AG09309 (cell line): ENCODE measurements at regions not wholly inside any gene's neighbourhood (a gene's known extent, or its start where the extent isn't known, plus 50 kb on each side); places are given as distances from the start of the nearest gene placed in this dataset.
"Not testable (repeated sequence)": the region's sequence is repeated elsewhere in the genome, so short reads cannot be mapped to it uniquely, and the experiment has no call there.

Experiments used
- DNase-seq: peaks from one replicate; pipeline ENCODE4 v3.0.0-alpha.2; 2010; ENCODE audit warnings: low read depth
- H3K4me3 ChIP-seq: 2 replicates; pipeline ENCODE4 v1.5.1; 2011; ENCODE audit warnings: mild to moderate bottlenecking, low read depth, low read length, moderate library complexity; ENCODE audit not compliant: control insufficient read depth
- CTCF ChIP-seq: IDR thresholded peaks from 2 replicates; pipeline ENCODE4 v1.5.1; 2011; ENCODE audit warnings: mild to moderate bottlenecking, low read depth, low read length, inconsistent platforms; ENCODE audit not compliant: insufficient read depth, control insufficient read depth; ENCODE audit errors: missing control alignments

- no peak overlapping the region for H3K4me3 ChIP-seq
- no peak for DNase-seq
- TF ChIP-seq CTCF: no peak
Measured at GRCh38 chr3:30318110-30318509, 288.3 kb upstream of the TGFBR2 start.

GRCh38 chr3:30319713-30320112, 286.7 kb upstream of the TGFBR2 start:
- no peak for DNase-seq
- H3K4me3 ChIP-seq: no peak overlapping the region
- peak; percentile 38 for TF ChIP-seq CTCF

- no peak for TF ChIP-seq CTCF
- no peak overlapping the region for H3K4me3 ChIP-seq
- no peak for DNase-seq
Measured at GRCh38 chr3:30320392-30320791, 286.0 kb upstream of the TGFBR2 start.

DNA sequence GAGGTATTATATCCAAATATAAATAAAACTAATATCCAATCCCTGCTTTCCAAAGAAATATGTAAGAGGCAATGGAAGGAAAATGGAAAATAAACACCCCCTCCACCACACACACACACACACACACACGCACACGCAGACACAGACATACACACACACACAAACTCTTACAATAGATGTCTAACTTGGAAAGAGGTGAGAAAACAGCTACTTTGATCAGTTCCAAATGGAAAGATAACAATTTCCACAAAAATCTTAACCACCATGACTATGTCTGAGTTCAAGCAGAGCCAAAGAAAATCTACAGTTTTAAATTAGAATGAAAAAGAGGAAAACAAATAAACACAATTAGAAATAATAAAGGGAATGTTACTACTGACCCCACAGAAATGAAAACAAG, 285.3 kb upstream of the TGFBR2 start:
- TF ChIP-seq CTCF: no peak
- no peak overlapping the region for H3K4me3 ChIP-seq
- DNase-seq: no peak

DNA sequence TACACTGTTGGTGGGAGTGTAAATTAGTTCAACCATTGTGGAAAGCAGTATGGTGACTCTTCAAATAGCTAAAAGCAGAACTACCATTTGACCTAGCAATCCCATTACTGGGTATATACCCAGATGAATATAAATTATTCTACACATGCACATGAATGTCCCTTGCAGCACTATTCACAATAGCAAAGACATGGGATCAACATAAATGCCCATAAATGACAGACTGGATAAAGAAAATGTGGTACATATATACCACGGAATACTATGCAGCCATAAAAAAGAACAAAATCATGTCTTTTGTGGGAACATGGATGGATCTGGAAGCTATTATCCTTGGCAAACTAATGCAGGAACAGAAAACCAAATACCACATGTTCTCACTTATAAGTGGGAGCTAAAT, 282.8 kb upstream of the TGFBR2 start:
- not testable (repeated sequence) for H3K4me3 ChIP-seq, DNase-seq

DNA sequence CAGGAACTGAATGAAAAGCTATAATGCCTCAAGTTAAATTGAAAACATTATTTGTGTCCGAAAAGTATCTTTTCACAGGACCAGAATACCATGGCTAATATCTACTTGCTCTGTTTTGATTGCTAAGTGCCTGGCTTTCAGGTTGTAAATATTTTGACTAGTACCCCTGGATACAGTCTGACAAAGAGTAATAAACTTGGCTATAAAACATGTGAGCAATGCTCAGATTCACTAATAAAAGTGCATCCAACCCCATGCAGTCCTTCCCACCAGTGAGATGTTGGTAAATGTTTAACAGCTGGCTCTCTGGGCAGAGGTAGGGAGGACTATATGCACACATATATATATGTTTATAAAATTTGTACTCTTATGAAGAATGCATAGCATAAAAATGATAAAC, 281.8 kb upstream of the TGFBR2 start:
- peak; percentile 78 for DNase-seq
- H3K4me3 ChIP-seq: no peak overlapping the region
- no peak for TF ChIP-seq CTCF

DNA sequence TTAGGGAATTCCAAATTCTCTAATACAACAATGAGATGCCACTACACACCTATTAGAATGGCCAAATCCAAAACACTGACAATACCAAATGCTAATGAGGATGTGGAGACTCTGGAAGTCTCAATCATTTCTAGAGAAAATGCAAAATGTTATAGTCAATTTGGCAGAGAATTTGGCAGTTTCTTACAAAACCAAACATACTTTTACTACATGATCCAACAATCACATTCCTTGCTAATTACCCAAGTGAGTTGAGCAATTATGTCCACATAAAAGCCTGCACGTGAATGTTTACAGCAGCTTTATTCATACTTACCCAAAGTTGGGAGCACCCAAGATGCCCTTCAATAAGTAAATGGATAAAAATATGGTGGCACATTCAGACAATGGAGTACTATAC, 278.4 kb upstream of the TGFBR2 start:
- not testable (repeated sequence) for DNase-seq, H3K4me3 ChIP-seq

GRCh38 chr3:30328935-30329334, 277.5 kb upstream of the TGFBR2 start:
- DNase-seq, H3K4me3 ChIP-seq: not testable (repeated sequence)
